GM18861 (cell line): ENCODE measurements at regions not wholly inside any gene's neighbourhood (a gene's known extent, or its start where the extent isn't known, plus 50 kb on each side); places are given as distances from the start of the nearest gene placed in this dataset.

Experiments used
- ATAC-seq: cut with Tn5 transposase; IDR thresholded peaks from one replicate; pipeline ENCODE4 v1.9.1; 2021; ENCODE audit not compliant: unreplicated experiment

GRCh38 chr4:30656828-30657227 lies 63.3 kb upstream of the PCDH7 start:
- no peak for ATAC-seq

- no peak for ATAC-seq
Measured at GRCh38 chr4:30667919-30668318, 52.2 kb upstream of the PCDH7 start.

- no peak for ATAC-seq
Measured at GRCh38 chr4:30670206-30670605, 50.0 kb upstream of the PCDH7 start.
